ENCODE measurements at regions not wholly inside any gene's neighbourhood (a gene's known extent, or its start where the extent isn't known, plus 50 kb on each side); places are given as distances from the start of the nearest gene placed in this dataset.

DNA sequence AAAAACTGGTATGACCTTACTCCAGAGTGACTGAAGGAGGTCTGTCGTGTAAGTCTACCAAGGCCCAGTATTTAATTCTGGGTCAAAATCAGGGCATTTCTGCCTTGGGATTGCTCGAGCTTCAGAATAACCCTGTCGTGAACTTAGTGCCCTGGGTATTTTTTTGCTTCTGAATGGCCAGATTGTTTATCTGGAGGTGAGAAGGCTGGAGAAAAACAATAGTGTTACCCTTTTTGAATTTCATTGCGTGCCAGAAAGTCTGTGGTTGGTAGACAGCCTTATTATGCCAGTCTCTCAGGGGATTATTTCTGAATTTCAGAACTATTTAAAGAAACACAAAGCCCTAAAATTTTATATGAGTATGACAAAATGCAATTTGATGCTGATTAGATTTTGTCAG lies 323.4 kb downstream of the CSNK1G3 start:
- H3K27me3 ChIP-seq (ENCODE audit: control insufficient read depth in 1 of 2, insufficient read depth in 2 of 2, low read length in 2 of 2) = no peaks in the 10 kb centered on the region
- H3K9me3 ChIP-seq (ENCODE audit: control insufficient read depth in 2 of 2, low read length in 2 of 2) = peaks cover 0 to 2% of the 10 kb centered on the region in 2 donors

GRCh38 chr5:123830575-123830974 lies 318.6 kb downstream of the CSNK1G3 start:
- H3K36me3 ChIP-seq (ENCODE audit: control insufficient read depth in 2 of 2, insufficient read depth in 2 of 2, low read length in 2 of 2) = no peaks in the 10 kb centered on the region
- peaks cover 0 to 4% of the 10 kb centered on the region in 2 donors for H3K9me3 ChIP-seq (ENCODE audit: control insufficient read depth in 2 of 2, low read length in 2 of 2)
- H3K27me3 ChIP-seq (ENCODE audit: control insufficient read depth in 1 of 2, insufficient read depth in 2 of 2, low read length in 2 of 2) = no peaks in the 10 kb centered on the region
- no peak overlapping the region for H3K9ac ChIP-seq (ENCODE audit: low read length in 2 of 2)
- H3K4me1 ChIP-seq (ENCODE audit: control insufficient read depth, insufficient read depth, low read length) = no peaks in the 10 kb centered on the region
- no peak overlapping the region for H3K27ac ChIP-seq (ENCODE audit: low read length)
- H3K4me3 ChIP-seq (ENCODE audit: low read length in 2 of 2) = no peak overlapping the region

More for the DNA sequence above, 323.4 kb downstream of the CSNK1G3 start:
- no peaks in the 10 kb centered on the region for H3K36me3 ChIP-seq (ENCODE audit: control insufficient read depth in 2 of 2, insufficient read depth in 2 of 2, low read length in 2 of 2)
- no peak overlapping the region for H3K4me3 ChIP-seq (ENCODE audit: low read length in 2 of 2)
- H3K9ac ChIP-seq (ENCODE audit: low read length in 2 of 2) = no peak overlapping the region
- no peak overlapping the region for H3K27ac ChIP-seq (ENCODE audit: low read length)
- no peaks in the 10 kb centered on the region for H3K4me1 ChIP-seq (ENCODE audit: control insufficient read depth, insufficient read depth, low read length)

DNA sequence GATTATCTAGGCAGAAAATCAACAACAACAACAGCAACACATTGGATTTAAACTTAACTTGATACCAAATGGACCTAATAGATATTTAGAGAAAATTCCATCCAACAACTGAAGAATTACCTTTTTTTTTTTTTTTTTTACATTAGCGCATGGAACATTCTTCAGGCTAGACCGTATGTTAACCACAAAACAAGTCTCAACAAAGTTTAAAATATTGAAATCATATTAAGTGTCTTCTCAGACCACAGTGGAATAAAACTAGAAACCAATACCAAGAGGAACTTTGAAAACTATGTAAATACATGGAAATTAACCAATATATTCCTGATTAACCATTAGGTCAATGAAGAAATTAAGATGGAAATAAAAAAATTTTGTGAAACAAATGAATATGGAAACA lies 315.8 kb downstream of the CSNK1G3 start:
- Histone ChIP-seq H3K9ac (ENCODE audit: low read length in 2 of 2) (no peak overlapping the region), H3K36me3 (ENCODE audit: control insufficient read depth in 2 of 2, insufficient read depth in 2 of 2, low read length in 2 of 2) (no peaks in the 10 kb centered on the region), H3K4me1 (ENCODE audit: control insufficient read depth, insufficient read depth, low read length) (no peaks in the 10 kb centered on the region), H3K4me3 (ENCODE audit: low read length in 2 of 2) (no peak overlapping the region), H3K27me3 (ENCODE audit: control insufficient read depth in 1 of 2, insufficient read depth in 2 of 2, low read length in 2 of 2) (no peaks in the 10 kb centered on the region), H3K27ac (ENCODE audit: low read length) (no peak overlapping the region), H3K9me3 (ENCODE audit: control insufficient read depth in 2 of 2, low read length in 2 of 2) (peaks cover 0 to 4% of the 10 kb centered on the region in 2 donors)

DNA sequence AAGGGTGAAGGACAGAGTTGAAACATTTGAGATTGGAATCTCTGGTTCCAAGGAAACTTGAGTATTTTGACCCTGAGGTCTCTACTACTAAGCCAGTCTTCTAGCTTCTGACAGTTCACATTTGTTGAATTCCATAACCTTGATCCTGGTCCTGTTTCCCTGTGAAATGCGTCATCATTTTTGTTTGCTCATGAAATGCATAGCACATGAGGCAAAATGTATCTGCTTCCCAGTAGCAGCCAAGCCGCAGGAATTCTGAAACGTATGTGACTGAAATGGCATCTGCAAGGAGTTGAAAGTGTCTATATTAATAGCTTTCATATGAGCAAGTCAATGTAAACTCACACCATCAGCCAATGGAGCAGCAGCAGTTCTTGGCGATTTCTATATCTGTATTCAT lies 307.9 kb downstream of the CSNK1G3 start:
- no peaks in the 10 kb centered on the region for H3K9me3 ChIP-seq (ENCODE audit: control insufficient read depth in 2 of 2, low read length in 2 of 2)
- H3K4me1 ChIP-seq (ENCODE audit: control insufficient read depth, insufficient read depth, low read length) = no peaks in the 10 kb centered on the region
- H3K4me3 ChIP-seq (ENCODE audit: low read length in 2 of 2) = no peak overlapping the region
- H3K36me3 ChIP-seq (ENCODE audit: control insufficient read depth in 2 of 2, insufficient read depth in 2 of 2, low read length in 2 of 2) = no peaks in the 10 kb centered on the region
- no peak overlapping the region for H3K9ac ChIP-seq (ENCODE audit: low read length in 2 of 2)
- no peaks in the 10 kb centered on the region for H3K27me3 ChIP-seq (ENCODE audit: control insufficient read depth in 1 of 2, insufficient read depth in 2 of 2, low read length in 2 of 2)
- no peak overlapping the region for H3K27ac ChIP-seq (ENCODE audit: low read length)

DNA sequence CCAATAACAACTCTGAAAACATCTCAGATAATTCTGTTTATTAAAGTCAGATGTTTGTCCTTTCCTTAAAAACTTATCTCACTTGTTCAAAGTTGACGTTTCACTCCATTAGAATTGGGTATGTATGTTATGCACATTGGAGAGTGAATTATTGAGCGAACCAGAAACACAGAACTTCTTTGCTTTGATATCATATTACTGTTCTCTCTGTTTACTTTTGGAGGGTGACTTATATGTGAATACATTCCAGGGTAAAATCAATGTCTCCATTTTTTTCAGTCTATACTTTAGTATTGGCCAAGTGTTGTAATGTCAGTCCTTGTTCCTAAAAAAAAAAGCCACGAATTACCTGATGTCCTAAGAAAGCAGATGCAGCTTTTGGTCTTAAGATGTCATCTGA lies 307.4 kb downstream of the CSNK1G3 start:
- H3K36me3 ChIP-seq (ENCODE audit: control insufficient read depth in 2 of 2, insufficient read depth in 2 of 2, low read length in 2 of 2) = no peaks in the 10 kb centered on the region
- H3K27ac ChIP-seq (ENCODE audit: low read length) = no peak overlapping the region
- no peaks in the 10 kb centered on the region for H3K4me1 ChIP-seq (ENCODE audit: control insufficient read depth, insufficient read depth, low read length)
- H3K9me3 ChIP-seq (ENCODE audit: control insufficient read depth in 2 of 2, low read length in 2 of 2) = no peaks in the 10 kb centered on the region
- H3K27me3 ChIP-seq (ENCODE audit: control insufficient read depth in 1 of 2, insufficient read depth in 2 of 2, low read length in 2 of 2) = no peaks in the 10 kb centered on the region
- H3K9ac ChIP-seq (ENCODE audit: low read length in 2 of 2) = no peak overlapping the region
- H3K4me3 ChIP-seq (ENCODE audit: low read length in 2 of 2) = no peak overlapping the region

- no peak overlapping the region for H3K9ac ChIP-seq (ENCODE audit: low read length in 2 of 2)
- H3K4me3 ChIP-seq (ENCODE audit: low read length in 2 of 2) = no peak overlapping the region
- no peaks in the 10 kb centered on the region for H3K4me1 ChIP-seq (ENCODE audit: control insufficient read depth, insufficient read depth, low read length)
- no peak overlapping the region for H3K27ac ChIP-seq (ENCODE audit: low read length)
- no peaks in the 10 kb centered on the region for H3K36me3 ChIP-seq (ENCODE audit: control insufficient read depth in 2 of 2, insufficient read depth in 2 of 2, low read length in 2 of 2)
- H3K9me3 ChIP-seq (ENCODE audit: control insufficient read depth in 2 of 2, low read length in 2 of 2) = no peaks in the 10 kb centered on the region
- no peaks in the 10 kb centered on the region for H3K27me3 ChIP-seq (ENCODE audit: control insufficient read depth in 1 of 2, insufficient read depth in 2 of 2, low read length in 2 of 2)
Observed at GRCh38 chr5:123817267-123817666, 305.3 kb downstream of the CSNK1G3 start.

DNA sequence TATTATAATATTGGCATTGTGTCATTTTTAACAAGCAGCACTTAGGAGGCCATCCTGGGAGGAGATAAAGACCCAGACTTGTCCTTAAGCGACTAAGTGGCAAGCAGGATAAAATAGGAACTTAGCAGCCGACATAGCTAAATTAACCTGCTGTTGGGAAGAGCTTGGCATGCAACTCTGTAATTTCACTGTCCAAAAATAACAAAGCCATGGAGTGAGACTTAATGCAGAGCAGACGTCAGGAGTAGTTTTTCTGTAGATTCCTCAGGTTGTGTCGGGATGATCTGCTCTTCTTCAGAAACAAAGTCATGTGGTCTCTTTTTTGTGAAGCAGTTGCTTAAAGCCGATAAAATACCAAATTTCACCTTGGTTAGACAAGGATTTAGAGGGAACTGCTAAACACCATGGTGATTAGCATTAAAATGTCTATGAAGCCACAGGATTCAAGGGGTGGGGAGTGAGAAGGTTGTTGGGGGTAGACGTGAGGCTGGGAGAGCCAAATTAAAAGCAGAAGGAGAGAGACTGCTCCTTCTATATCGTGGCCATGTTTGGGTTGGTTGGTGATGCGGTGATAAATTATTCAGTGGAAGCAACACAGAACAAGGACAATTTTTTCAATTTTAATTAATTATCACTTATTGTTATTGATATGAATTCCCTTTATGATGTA lies 303.0 kb downstream of the CSNK1G3 start:
- no peak overlapping the region for H3K27ac ChIP-seq (ENCODE audit: low read length)
- peak overlapping the region in 1 of 2 donors; percentile 43 for H3K4me3 ChIP-seq (ENCODE audit: low read length in 2 of 2)
- no peaks in the 10 kb centered on the region for H3K36me3 ChIP-seq (ENCODE audit: control insufficient read depth in 2 of 2, insufficient read depth in 2 of 2, low read length in 2 of 2)
- H3K27me3 ChIP-seq (ENCODE audit: control insufficient read depth in 1 of 2, insufficient read depth in 2 of 2, low read length in 2 of 2) = no peaks in the 10 kb centered on the region
- no peaks in the 10 kb centered on the region for H3K9me3 ChIP-seq (ENCODE audit: control insufficient read depth in 2 of 2, low read length in 2 of 2)
- H3K9ac ChIP-seq (ENCODE audit: low read length in 2 of 2) = no peak overlapping the region
- H3K4me1 ChIP-seq (ENCODE audit: control insufficient read depth, insufficient read depth, low read length) = no peaks in the 10 kb centered on the region

- no peak overlapping the region for H3K27ac ChIP-seq (ENCODE audit: low read length)
- no peaks in the 10 kb centered on the region for H3K9me3 ChIP-seq (ENCODE audit: control insufficient read depth in 2 of 2, low read length in 2 of 2)
- H3K4me3 ChIP-seq (ENCODE audit: low read length in 2 of 2) = no peak overlapping the region
- H3K36me3 ChIP-seq (ENCODE audit: control insufficient read depth in 2 of 2, insufficient read depth in 2 of 2, low read length in 2 of 2) = no peaks in the 10 kb centered on the region
- H3K27me3 ChIP-seq (ENCODE audit: control insufficient read depth in 1 of 2, insufficient read depth in 2 of 2, low read length in 2 of 2) = no peaks in the 10 kb centered on the region
- no peak overlapping the region for H3K9ac ChIP-seq (ENCODE audit: low read length in 2 of 2)
- H3K4me1 ChIP-seq (ENCODE audit: control insufficient read depth, insufficient read depth, low read length) = no peaks in the 10 kb centered on the region
Observed at GRCh38 chr5:123813937-123814624, 302.1 kb downstream of the CSNK1G3 start.

GRCh38 chr5:123813264-123813663 lies 301.3 kb downstream of the CSNK1G3 start:
- H3K4me3 ChIP-seq (ENCODE audit: low read length in 2 of 2) = no peak overlapping the region
- no peaks in the 10 kb centered on the region for H3K9me3 ChIP-seq (ENCODE audit: control insufficient read depth in 2 of 2, low read length in 2 of 2)
- H3K9ac ChIP-seq (ENCODE audit: low read length in 2 of 2) = no peak overlapping the region
- no peaks in the 10 kb centered on the region for H3K36me3 ChIP-seq (ENCODE audit: control insufficient read depth in 2 of 2, insufficient read depth in 2 of 2, low read length in 2 of 2)
- H3K27ac ChIP-seq (ENCODE audit: low read length) = no peak overlapping the region
- no peaks in the 10 kb centered on the region for H3K4me1 ChIP-seq (ENCODE audit: control insufficient read depth, insufficient read depth, low read length)
- H3K27me3 ChIP-seq (ENCODE audit: control insufficient read depth in 1 of 2, insufficient read depth in 2 of 2, low read length in 2 of 2) = no peaks in the 10 kb centered on the region

DNA sequence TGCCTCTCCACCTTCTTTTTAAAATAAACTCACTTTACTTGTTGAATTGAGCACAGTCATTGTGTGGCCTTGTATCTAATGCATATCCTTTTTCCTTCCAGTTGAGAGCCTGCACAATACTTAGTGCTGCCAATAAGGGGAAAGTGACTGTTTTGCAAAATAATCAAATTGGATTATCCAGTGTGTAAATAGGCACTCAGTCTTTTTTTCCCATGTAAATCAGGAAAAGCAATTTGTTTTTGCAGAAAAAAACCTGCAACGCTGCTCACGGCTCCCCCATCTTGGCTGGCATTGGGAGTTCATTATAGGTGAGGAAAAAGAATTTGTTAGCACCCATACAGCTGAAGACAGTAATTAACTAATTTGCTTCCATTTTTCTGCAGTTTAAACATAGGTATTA lies 299.9 kb downstream of the CSNK1G3 start:
- no peak overlapping the region for H3K4me3 ChIP-seq (ENCODE audit: low read length in 2 of 2)
- H3K27me3 ChIP-seq (ENCODE audit: control insufficient read depth in 1 of 2, insufficient read depth in 2 of 2, low read length in 2 of 2) = no peaks in the 10 kb centered on the region
- no peaks in the 10 kb centered on the region for H3K9me3 ChIP-seq (ENCODE audit: control insufficient read depth in 2 of 2, low read length in 2 of 2)
- H3K9ac ChIP-seq (ENCODE audit: low read length in 2 of 2) = no peak overlapping the region
- no peak overlapping the region for H3K27ac ChIP-seq (ENCODE audit: low read length)
- no peaks in the 10 kb centered on the region for H3K4me1 ChIP-seq (ENCODE audit: control insufficient read depth, insufficient read depth, low read length)
- no peaks in the 10 kb centered on the region for H3K36me3 ChIP-seq (ENCODE audit: control insufficient read depth in 2 of 2, insufficient read depth in 2 of 2, low read length in 2 of 2)

DNA sequence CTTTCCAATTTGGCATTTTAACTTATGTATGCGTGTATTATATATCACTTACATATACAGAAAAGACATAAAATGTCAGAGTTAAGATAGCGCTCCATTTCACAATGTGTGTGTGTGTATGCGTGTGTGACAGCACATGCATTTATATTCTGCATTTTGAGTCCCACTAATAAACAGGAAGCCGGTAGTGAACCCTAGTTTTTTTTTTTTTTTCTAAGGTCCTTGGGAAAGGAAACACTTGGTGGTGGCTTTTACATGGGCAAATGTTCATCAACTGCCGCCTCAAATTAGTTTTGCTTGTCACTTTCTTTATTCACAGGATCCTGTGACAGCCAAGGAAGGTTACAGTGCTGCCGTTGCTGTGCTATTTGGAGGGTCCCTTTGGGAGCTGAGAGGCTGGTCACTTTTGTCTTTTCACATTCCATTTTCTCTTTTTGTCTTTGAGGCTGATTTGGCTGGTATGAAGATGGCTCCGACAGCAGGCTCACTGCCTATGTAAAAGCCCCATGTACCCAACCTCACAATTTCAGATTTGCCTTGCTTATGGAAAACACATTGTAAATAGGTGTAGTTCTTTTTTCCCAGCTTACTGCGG lies 298.9 kb downstream of the CSNK1G3 start:
- Histone ChIP-seq H3K4me1 (ENCODE audit: control insufficient read depth, insufficient read depth, low read length) (no peaks in the 10 kb centered on the region), H3K27me3 (ENCODE audit: control insufficient read depth in 1 of 2, insufficient read depth in 2 of 2, low read length in 2 of 2) (no peaks in the 10 kb centered on the region), H3K27ac (ENCODE audit: low read length) (no peak overlapping the region), H3K4me3 (ENCODE audit: low read length in 2 of 2) (no peak overlapping the region), H3K9me3 (ENCODE audit: control insufficient read depth in 2 of 2, low read length in 2 of 2) (no peaks in the 10 kb centered on the region), H3K9ac (ENCODE audit: low read length in 2 of 2) (no peak overlapping the region), H3K36me3 (ENCODE audit: control insufficient read depth in 2 of 2, insufficient read depth in 2 of 2, low read length in 2 of 2) (no peaks in the 10 kb centered on the region)

Data from stomach smooth muscle (tissue), 2 donors.